HFFc6 (cell line): ENCODE measurements at regions not wholly inside any gene's neighbourhood (a gene's known extent, or its start where the extent isn't known, plus 50 kb on each side); places are given as distances from the start of the nearest gene placed in this dataset.

Source experiments
- DNase-seq: peaks from one replicate; pipeline ENCODE4 v3.0.0-alpha.2; 2018
- H3K27ac Mint-ChIP-seq: 2 replicates; pipeline ENCODE4 v1.8.0; 2020; ENCODE audit warnings: mild to moderate bottlenecking, mixed read lengths
- H3K27me3 Mint-ChIP-seq: 2 replicates; pipeline ENCODE4 v1.8.0; 2021; ENCODE audit warnings: mild to moderate bottlenecking, moderate library complexity, mixed read lengths; ENCODE audit not compliant: insufficient read depth
- H3K36me3 Mint-ChIP-seq: 2 replicates; pipeline ENCODE4 v1.8.0; 2021; ENCODE audit warnings: low read depth, mixed read lengths
- H3K4me1 Mint-ChIP-seq: 2 replicates; pipeline ENCODE4 v1.8.0; 2020; ENCODE audit warnings: low read depth, mixed read lengths
- H3K4me3 Mint-ChIP-seq: 2 replicates; pipeline ENCODE4 v1.8.0; 2020; ENCODE audit warnings: mild to moderate bottlenecking, moderate library complexity, mixed read lengths
- H3K9me3 Mint-ChIP-seq: 2 replicates; pipeline ENCODE4 v1.8.0; 2020; ENCODE audit warnings: mild to moderate bottlenecking, mixed read lengths
- TF ChIP-seq, protein P1 (sequence below): fragments of 200-600 bp; sonication (generic); IDR thresholded peaks from 2 replicates; pipeline ENCODE4 v1.5.0; 2021; ENCODE audit warnings: antibody characterized with exemption, mild to moderate bottlenecking

DNA sequence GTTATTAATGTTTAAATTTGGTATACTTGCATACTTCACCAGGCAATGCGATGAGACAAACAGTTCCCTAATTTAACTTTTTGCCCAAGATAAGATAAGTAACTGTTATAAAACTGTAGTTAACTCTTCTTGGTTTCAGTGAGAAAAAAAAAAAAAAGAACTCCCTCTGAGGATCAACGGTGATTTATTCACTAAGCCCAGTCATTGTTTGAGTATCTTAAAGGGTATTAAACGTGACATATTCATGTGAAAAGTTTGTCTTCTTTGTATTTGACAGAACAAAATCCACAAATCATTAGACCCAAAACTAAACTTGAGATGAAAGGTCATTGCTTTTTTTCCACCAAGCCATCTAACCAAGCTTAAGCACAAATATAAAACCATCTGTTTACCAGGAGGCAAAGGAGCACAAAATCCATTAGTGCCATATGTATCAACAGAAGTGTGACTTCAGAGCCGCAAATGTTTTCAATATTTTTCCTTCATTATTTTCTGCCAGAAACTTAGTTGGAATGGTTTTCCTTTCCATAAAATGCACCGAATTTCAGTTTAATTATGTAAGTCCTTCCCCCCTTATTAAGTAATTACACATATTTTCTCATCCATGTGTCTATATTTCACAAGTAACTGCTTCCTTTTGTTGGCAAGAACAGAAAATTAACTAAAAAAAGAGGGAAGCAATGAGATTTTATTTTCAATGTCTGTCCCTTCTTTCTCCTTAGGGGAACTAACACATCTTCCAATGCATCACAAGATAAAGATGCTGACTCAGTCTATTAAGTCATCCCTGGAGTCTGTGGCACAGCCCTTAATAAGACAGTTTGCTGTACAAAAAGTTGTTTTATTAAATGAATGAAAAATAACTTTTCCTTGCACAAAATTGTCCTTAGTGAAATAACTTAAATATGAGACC, 92.2 kb upstream of the RAP2B start:
- TF ChIP-seq, protein P1, sequence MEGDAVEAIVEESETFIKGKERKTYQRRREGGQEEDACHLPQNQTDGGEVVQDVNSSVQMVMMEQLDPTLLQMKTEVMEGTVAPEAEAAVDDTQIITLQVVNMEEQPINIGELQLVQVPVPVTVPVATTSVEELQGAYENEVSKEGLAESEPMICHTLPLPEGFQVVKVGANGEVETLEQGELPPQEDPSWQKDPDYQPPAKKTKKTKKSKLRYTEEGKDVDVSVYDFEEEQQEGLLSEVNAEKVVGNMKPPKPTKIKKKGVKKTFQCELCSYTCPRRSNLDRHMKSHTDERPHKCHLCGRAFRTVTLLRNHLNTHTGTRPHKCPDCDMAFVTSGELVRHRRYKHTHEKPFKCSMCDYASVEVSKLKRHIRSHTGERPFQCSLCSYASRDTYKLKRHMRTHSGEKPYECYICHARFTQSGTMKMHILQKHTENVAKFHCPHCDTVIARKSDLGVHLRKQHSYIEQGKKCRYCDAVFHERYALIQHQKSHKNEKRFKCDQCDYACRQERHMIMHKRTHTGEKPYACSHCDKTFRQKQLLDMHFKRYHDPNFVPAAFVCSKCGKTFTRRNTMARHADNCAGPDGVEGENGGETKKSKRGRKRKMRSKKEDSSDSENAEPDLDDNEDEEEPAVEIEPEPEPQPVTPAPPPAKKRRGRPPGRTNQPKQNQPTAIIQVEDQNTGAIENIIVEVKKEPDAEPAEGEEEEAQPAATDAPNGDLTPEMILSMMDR: no peak
- Mint-ChIP-seq H3K4me1 (peaks cover 20% of the 10 kb centered on the region), H3K4me3 (peak overlapping the region; percentile 47), H3K27me3 (peaks cover 3% of the 10 kb centered on the region), H3K27ac (peak overlapping the region; percentile 62), H3K9me3 (no peaks in the 10 kb centered on the region), H3K36me3 (no peaks in the 10 kb centered on the region)
- peak; percentile 52 for DNase-seq

DNA sequence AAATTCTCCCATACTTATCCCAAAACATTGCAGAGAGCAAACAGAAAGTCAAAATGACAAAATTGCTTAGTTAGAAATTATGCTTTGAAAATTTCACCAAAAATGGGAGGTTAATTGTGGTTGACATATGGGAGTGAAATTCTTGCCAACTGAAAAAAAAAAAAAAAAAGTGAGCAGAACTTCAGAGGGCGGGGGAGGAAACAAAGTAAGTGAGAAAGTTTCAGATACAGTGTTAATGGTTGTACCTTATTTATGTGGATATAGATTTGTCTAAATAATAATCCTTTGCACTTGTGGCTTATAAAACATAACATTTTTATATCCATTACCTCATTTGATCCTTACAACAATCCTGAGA, 91.5 kb upstream of the RAP2B start:
- Mint-ChIP-seq H3K36me3 (no peaks in the 10 kb centered on the region), H3K4me3 (peak overlapping the region; percentile 47; the same call in 1 of the 2 replicates), H3K9me3 (no peaks in the 10 kb centered on the region), H3K27me3 (peaks cover 3% of the 10 kb centered on the region), H3K27ac (peak overlapping the region; percentile 62), H3K4me1 (peaks cover 20% of the 10 kb centered on the region)
- no peak for DNase-seq
- TF ChIP-seq, protein P1: no peak

GRCh38 chr3:153072382-153072781, 89.6 kb upstream of the RAP2B start:
- Mint-ChIP-seq H3K4me3 (no peak overlapping the region), H3K27ac (no peak overlapping the region), H3K4me1 (peaks cover 20% of the 10 kb centered on the region), H3K27me3 (peaks cover 3% of the 10 kb centered on the region), H3K9me3 (no peaks in the 10 kb centered on the region), H3K36me3 (no peaks in the 10 kb centered on the region)
- no peak for DNase-seq
- TF ChIP-seq, protein P1: no peak

GRCh38 chr3:153072856-153073255, 89.2 kb upstream of the RAP2B start:
- H3K4me3 Mint-ChIP-seq: no peak overlapping the region
- no peak for DNase-seq
- no peaks in the 10 kb centered on the region for H3K36me3 Mint-ChIP-seq
- peaks cover 20% of the 10 kb centered on the region for H3K4me1 Mint-ChIP-seq
- H3K9me3 Mint-ChIP-seq: no peaks in the 10 kb centered on the region
- TF ChIP-seq, protein P1: no peak
- H3K27ac Mint-ChIP-seq: no peak overlapping the region
- H3K27me3 Mint-ChIP-seq: peaks cover 1% of the 10 kb centered on the region; the same call in 1 of the 2 replicates

DNA sequence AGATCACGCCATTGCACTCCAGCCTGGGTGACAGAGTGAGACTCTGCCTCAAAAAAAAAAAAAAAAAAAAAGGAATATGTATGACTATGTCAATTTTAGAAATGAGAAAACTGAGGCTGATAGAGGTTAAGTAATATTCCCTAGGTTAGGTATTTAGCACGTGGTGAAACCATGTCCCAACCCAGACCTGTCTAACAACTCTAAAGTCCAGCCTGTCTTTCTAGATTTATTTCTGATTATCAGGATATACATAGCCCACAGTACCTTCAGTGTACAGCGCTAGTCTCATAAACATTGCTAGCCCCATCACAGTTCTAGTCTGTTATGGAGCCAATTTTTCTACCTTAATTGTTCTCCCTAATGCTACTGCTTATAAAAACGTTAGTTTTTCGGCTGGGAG, 88.4 kb upstream of the RAP2B start:
- TF ChIP-seq, protein P1: no peak
- no peak for DNase-seq
- no peaks in the 10 kb centered on the region for H3K36me3 Mint-ChIP-seq
- peaks cover 1% of the 10 kb centered on the region; the same call in 1 of the 2 replicates for H3K27me3 Mint-ChIP-seq
- no peak overlapping the region for H3K27ac Mint-ChIP-seq
- H3K4me3 Mint-ChIP-seq: no peak overlapping the region
- no peaks in the 10 kb centered on the region for H3K9me3 Mint-ChIP-seq
- H3K4me1 Mint-ChIP-seq: peaks cover 20% of the 10 kb centered on the region
